IMR-90 (cell line): ENCODE measurements at regions not wholly inside any gene's neighbourhood (a gene's known extent, or its start where the extent isn't known, plus 50 kb on each side); places are given as distances from the start of the nearest gene placed in this dataset.

Experiments
- ATAC-seq: fragments of 200-7000 bp; cut with Tn5 transposase; 2 replicates; pipeline ENCODE4 v1.9.1; 2020; ENCODE audit warnings: low read depth, mild to moderate bottlenecking, moderate library complexity
- BruUV-seq: library from RNA; stranded (reverse); fragments of 400-500 nt; replicated peaks from 2 replicates; lab custom pipeline; 2021; lab: Mats Ljungman, UMichigan
- CTCF ChIA-PET: fragments of 300-600 bp; formaldehyde crosslinking; extraction: SDS; loops from one replicate; lab custom pipeline; 2021; ENCODE audit warnings: antibody characterized with exemption; lab: Yijun Ruan, JAX
- POLR2A ChIA-PET: fragments of 300-600 bp; sonication (Branson Sonifier 250); formaldehyde crosslinking; loops from one replicate; lab custom pipeline; 2022; ENCODE audit warnings: antibody characterized with exemption; ENCODE audit not compliant: unreplicated experiment; lab: Charles Lee
- DNase-seq: peaks from one replicate; pipeline ENCODE4 v3.0.0; 2013
- H2AFZ ChIP-seq: replicated peaks from 2 replicates; pipeline ENCODE3; 2013; ENCODE audit warnings: low read length, mild to moderate bottlenecking; ENCODE audit not compliant: poor library complexity
- H2AK5ac ChIP-seq: 2 replicates; pipeline ENCODE4 v1.6.1; 2013; ENCODE audit warnings: low read depth, low read length, inconsistent platforms
- H2AK9ac ChIP-seq: replicated peaks from 2 replicates; pipeline ENCODE3; 2013; ENCODE audit warnings: mild to moderate bottlenecking, low read depth, low read length, moderate library complexity; ENCODE audit not compliant: poor library complexity
- H2BK120ac ChIP-seq: 2 replicates; pipeline ENCODE4 v1.6.1; 2013; ENCODE audit warnings: low read depth, low read length, inconsistent platforms
- H2BK15ac ChIP-seq: 3 replicates; pipeline ENCODE4 v1.6.1; 2013; ENCODE audit warnings: low read depth, low read length, inconsistent platforms
- H2BK20ac ChIP-seq: 2 replicates; pipeline ENCODE4 v1.6.1; 2013; ENCODE audit warnings: low read depth, mild to moderate bottlenecking, inconsistent platforms, low read length, moderate library complexity
- H2BK5ac ChIP-seq: 2 replicates; pipeline ENCODE4 v1.6.1; 2013; ENCODE audit warnings: mild to moderate bottlenecking, low read depth, low read length, inconsistent platforms; ENCODE audit not compliant: poor library complexity, severe bottlenecking
- H3K14ac ChIP-seq: replicated peaks from 2 replicates; pipeline ENCODE4 v1.6.1; 2013; ENCODE audit warnings: low read depth, low read length, inconsistent platforms
- H3K18ac ChIP-seq: 2 replicates; pipeline ENCODE4 v1.6.1; 2013; ENCODE audit warnings: low read depth, low read length, control low read depth
- H3K23ac ChIP-seq: 2 replicates; pipeline ENCODE4 v1.6.1; 2013; ENCODE audit warnings: low read depth, low read length, inconsistent platforms
- H3K27ac ChIP-seq: 2 replicates; pipeline ENCODE4 v1.5.1; 2013; ENCODE audit warnings: mild to moderate bottlenecking, control low read depth, low read length; ENCODE audit not compliant: insufficient read depth
- H3K27me3 ChIP-seq: 2 replicates; pipeline ENCODE4 v1.6.1; 2013; ENCODE audit warnings: low read length; ENCODE audit not compliant: control insufficient read depth, insufficient read depth
- H3K36me3 ChIP-seq: 2 replicates; pipeline ENCODE4 v1.6.1; 2013; ENCODE audit warnings: low read length, mixed read lengths; ENCODE audit not compliant: control insufficient read depth, insufficient read depth
- H3K4ac ChIP-seq: 2 replicates; pipeline ENCODE4 v1.6.1; 2013; ENCODE audit warnings: low read depth, low read length, inconsistent platforms
- H3K4me1 ChIP-seq: 2 replicates; pipeline ENCODE4 v1.6.1; 2013; ENCODE audit warnings: low read length, mixed read lengths; ENCODE audit not compliant: control insufficient read depth, insufficient read depth
- H3K4me2 ChIP-seq: 2 replicates; pipeline ENCODE4 v1.6.1; 2013; ENCODE audit warnings: low read depth, mild to moderate bottlenecking, control low read depth, low read length, moderate library complexity
- H3K4me3 ChIP-seq: 2 replicates; pipeline ENCODE4 v1.5.1; 2013; ENCODE audit warnings: low read depth, mild to moderate bottlenecking, control low read depth, low read length, moderate library complexity; ENCODE audit not compliant: insufficient read depth
- H3K56ac ChIP-seq: 2 replicates; pipeline ENCODE4 v1.6.1; 2013; ENCODE audit warnings: low read length, inconsistent platforms; ENCODE audit not compliant: insufficient read depth; ENCODE audit errors: extremely low read depth
- H3K79me1 ChIP-seq, 2 experiments: 2 replicates each; pipeline ENCODE4 v1.6.1; 2013; ENCODE audit warnings: low read length in 2 of 2, inconsistent platforms in 1 of 2, low read depth in 1 of 2
- H3K9ac ChIP-seq: 2 replicates; pipeline ENCODE4 v1.6.1; 2013; ENCODE audit warnings: low read depth, low read length, control low read depth
- H3K9me1 ChIP-seq: 2 replicates; pipeline ENCODE4 v1.6.1; 2013; ENCODE audit warnings: low read length, inconsistent platforms; ENCODE audit not compliant: insufficient read depth
- H3K9me3 ChIP-seq: 2 replicates; pipeline ENCODE4 v1.6.1; 2013; ENCODE audit warnings: low read length; ENCODE audit not compliant: control insufficient read depth, insufficient read depth
- H4K20me1 ChIP-seq: 2 replicates; pipeline ENCODE4 v1.6.1; 2013; ENCODE audit warnings: low read length, inconsistent platforms; ENCODE audit not compliant: insufficient read depth
- H4K5ac ChIP-seq: 2 replicates; pipeline ENCODE4 v1.6.1; 2013; ENCODE audit warnings: mild to moderate bottlenecking, low read depth, low read length, control low read depth
- H4K8ac ChIP-seq, 2 experiments: 2 replicates each; pipeline ENCODE4 v1.6.1; 2013; ENCODE audit warnings: low read depth in 2 of 2, low read length in 2 of 2, control low read depth in 1 of 2, inconsistent platforms in 1 of 2
- H4K91ac ChIP-seq: 2 replicates; pipeline ENCODE4 v1.6.1; 2013; ENCODE audit warnings: low read depth, low read length, inconsistent platforms; ENCODE audit not compliant: insufficient read depth
- CEBPB ChIP-seq: IDR thresholded peaks from 2 replicates; pipeline ENCODE4 v1.6.1; 2012; ENCODE audit warnings: low read depth, low read length, improper control_type of control experiment
- CHD1 ChIP-seq: IDR thresholded peaks from 2 replicates; pipeline ENCODE4 v1.6.1; 2012; ENCODE audit warnings: low read depth, low read length, improper control_type of control experiment
- FOS ChIP-seq: fragments of 150-350 bp; IDR thresholded peaks from 2 replicates; pipeline ENCODE4 v1.6.1; 2016; ENCODE audit warnings: low read depth, low read length
- MAFK ChIP-seq: IDR thresholded peaks from 2 replicates; pipeline ENCODE4 v1.6.1; 2012; ENCODE audit warnings: low read depth, low read length, improper control_type of control experiment
- MAZ ChIP-seq: IDR thresholded peaks from 2 replicates; pipeline ENCODE4 v1.6.1; 2012; ENCODE audit warnings: low read depth, mild to moderate bottlenecking, low read length, improper control_type of control experiment, moderate library complexity, borderline replicate concordance
- MXI1 ChIP-seq: IDR thresholded peaks from 2 replicates; pipeline ENCODE4 v1.6.1; 2012; ENCODE audit warnings: low read depth, mild to moderate bottlenecking, low read length, moderate library complexity, borderline replicate concordance
- NFE2L2 ChIP-seq: fragments of 150-350 bp; IDR thresholded peaks from 2 replicates; pipeline ENCODE4 v1.6.1; 2016; ENCODE audit warnings: low read depth, mild to moderate bottlenecking, low read length
- POLR2A ChIP-seq: IDR thresholded peaks from 2 replicates; pipeline ENCODE4 v1.6.1; 2012; ENCODE audit warnings: mild to moderate bottlenecking, low read depth, low read length
- RAD21 ChIP-seq: IDR thresholded peaks from 2 replicates; pipeline ENCODE4 v1.6.1; 2012; ENCODE audit warnings: low read length, improper control_type of control experiment
- RCOR1 ChIP-seq: IDR thresholded peaks from 2 replicates; pipeline ENCODE4 v1.6.1; 2012; ENCODE audit warnings: mild to moderate bottlenecking, low read length, improper control_type of control experiment; ENCODE audit not compliant: insufficient replicate concordance
- RFX5 ChIP-seq: IDR thresholded peaks from 2 replicates; pipeline ENCODE4 v1.8.0; 2012; ENCODE audit warnings: low read depth, mild to moderate bottlenecking, low read length, moderate library complexity
- WGBS, 2 experiments: methylation state at CpG; one replicate each; pipeline versions ENCODE4 v1.1.5 to v1.1.7; 2013; ENCODE audit warnings: missing lambda C conversion rate in 2 of 2; ENCODE audit not compliant: insufficient read length in 1 of 2; ENCODE audit errors: extremely low coverage in 2 of 2; 5-methylcytosine and 5-hydroxymethylcytosine counted together
- dilution Hi-C: fragments of 300-500 bp; cut with HindIII; formaldehyde crosslinking; loops from one replicate; pipeline ENCODE4 v1.14.3; 2018; ENCODE audit warnings: low sequenced_read_pairs; ENCODE audit not compliant: unreplicated experiment
- in situ Hi-C: fragments of 300-500 bp; cut with MboI; formaldehyde crosslinking; loops from 3 replicates; pipeline ENCODE4 v1.14.3; 2019; ENCODE audit warnings: low sequenced_read_pairs, inconsistent platforms, mixed read lengths
- intact Hi-C: fragments of 100-400 bp; cut with micrococcal nuclease; formaldehyde crosslinking; loops from 2 replicates; pipeline ENCODE4 v1.10.0; 2022
- TF ChIP-seq, protein P1 (sequence below): fragments of 150-350 bp; IDR thresholded peaks from 2 replicates; pipeline ENCODE4 v1.6.1; 2017; ENCODE audit warnings: mild to moderate bottlenecking, antibody characterized with exemption, low read length, low read depth
- TF ChIP-seq, protein P2 (sequence below): conservative IDR thresholded peaks from 2 replicates; pipeline ENCODE4 v1.5.1; 2012; ENCODE audit warnings: mild to moderate bottlenecking, low read depth, low read length, improper control_type of control experiment
- TF ChIP-seq, protein P3 (sequence below): fragments of 150-350 bp; IDR thresholded peaks from 2 replicates; pipeline ENCODE4 v1.6.1; 2016; ENCODE audit warnings: low read depth, mild to moderate bottlenecking, low read length, moderate library complexity, borderline replicate concordance

DNA sequence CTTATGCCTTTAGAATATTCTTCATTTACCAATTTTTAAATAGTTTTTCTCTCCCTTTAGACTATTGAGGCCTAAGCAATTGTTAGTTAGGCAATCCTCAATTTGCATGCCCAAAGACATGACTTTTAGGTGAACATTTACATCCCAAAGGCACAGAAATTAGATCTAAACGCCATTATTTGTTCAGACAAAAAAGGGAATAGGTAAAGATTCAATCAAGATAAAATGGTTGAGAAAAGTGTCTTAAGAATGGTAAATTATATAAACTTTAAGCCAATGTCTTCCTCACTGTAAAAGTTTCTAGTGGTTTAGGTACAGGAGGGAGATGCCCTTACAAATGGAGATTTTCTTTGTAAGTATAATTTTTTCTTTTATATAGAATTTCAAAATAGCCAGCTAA is 50.2 kb upstream of the MME start:
- ATAC-seq = no peak
- Histone ChIP-seq H4K91ac (no peak overlapping the region), H3K9ac (no peak overlapping the region), H4K20me1 (no peaks in the 10 kb centered on the region), H2AK9ac (no peak overlapping the region), H3K36me3 (no peaks in the 10 kb centered on the region), H2BK15ac (no peak overlapping the region), H3K9me1 (no peaks in the 10 kb centered on the region), H2AK5ac (no peak overlapping the region), H4K8ac (no peak overlapping the region), H3K27ac (no peak overlapping the region), H3K4me1 (0 out of 2 replicates have a peak, but pooled peaks cover 2% of the 10 kb centered on the region), H2BK20ac (no peak overlapping the region), H3K18ac (no peak overlapping the region), H3K4me2 (no peak overlapping the region), H3K79me1 (no peaks in the 10 kb centered on the region), H3K4ac (no peak overlapping the region), H3K4me3 (no peak overlapping the region), H2BK120ac (no peak overlapping the region), H2AFZ (no peak overlapping the region), H3K23ac (no peak overlapping the region), H4K5ac (no peak overlapping the region), H3K56ac (no peak overlapping the region), H3K9me3 (no peaks in the 10 kb centered on the region), H2BK5ac (no peak overlapping the region), H3K27me3 (no peaks in the 10 kb centered on the region), H3K14ac (no peak overlapping the region)
- in situ Hi-C loops = no loop called here
- DNase-seq = no peak
- dilution Hi-C loops = no loop called here
- POLR2A ChIA-PET = interaction anchor here (0.5 kb wide), 1 partner anchor 7 kb away, joined by 5 read pairs; no protein-coding TSS in a partner anchor
- TF ChIP-seq MAFK (no peak), POLR2A (no peak), FOS (no peak), RFX5 (no peak), RCOR1 (no peak), RAD21 (no peak), NFE2L2 (no peak), CEBPB (no peak), MAZ (no peak), CHD1 (no peak), MXI1 (no peak)
- TF ChIP-seq, protein P1, sequence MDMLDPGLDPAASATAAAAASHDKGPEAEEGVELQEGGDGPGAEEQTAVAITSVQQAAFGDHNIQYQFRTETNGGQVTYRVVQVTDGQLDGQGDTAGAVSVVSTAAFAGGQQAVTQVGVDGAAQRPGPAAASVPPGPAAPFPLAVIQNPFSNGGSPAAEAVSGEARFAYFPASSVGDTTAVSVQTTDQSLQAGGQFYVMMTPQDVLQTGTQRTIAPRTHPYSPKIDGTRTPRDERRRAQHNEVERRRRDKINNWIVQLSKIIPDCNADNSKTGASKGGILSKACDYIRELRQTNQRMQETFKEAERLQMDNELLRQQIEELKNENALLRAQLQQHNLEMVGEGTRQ = no peak
- TF ChIP-seq, protein P2, sequence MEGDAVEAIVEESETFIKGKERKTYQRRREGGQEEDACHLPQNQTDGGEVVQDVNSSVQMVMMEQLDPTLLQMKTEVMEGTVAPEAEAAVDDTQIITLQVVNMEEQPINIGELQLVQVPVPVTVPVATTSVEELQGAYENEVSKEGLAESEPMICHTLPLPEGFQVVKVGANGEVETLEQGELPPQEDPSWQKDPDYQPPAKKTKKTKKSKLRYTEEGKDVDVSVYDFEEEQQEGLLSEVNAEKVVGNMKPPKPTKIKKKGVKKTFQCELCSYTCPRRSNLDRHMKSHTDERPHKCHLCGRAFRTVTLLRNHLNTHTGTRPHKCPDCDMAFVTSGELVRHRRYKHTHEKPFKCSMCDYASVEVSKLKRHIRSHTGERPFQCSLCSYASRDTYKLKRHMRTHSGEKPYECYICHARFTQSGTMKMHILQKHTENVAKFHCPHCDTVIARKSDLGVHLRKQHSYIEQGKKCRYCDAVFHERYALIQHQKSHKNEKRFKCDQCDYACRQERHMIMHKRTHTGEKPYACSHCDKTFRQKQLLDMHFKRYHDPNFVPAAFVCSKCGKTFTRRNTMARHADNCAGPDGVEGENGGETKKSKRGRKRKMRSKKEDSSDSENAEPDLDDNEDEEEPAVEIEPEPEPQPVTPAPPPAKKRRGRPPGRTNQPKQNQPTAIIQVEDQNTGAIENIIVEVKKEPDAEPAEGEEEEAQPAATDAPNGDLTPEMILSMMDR = no peak
- TF ChIP-seq, protein P3, sequence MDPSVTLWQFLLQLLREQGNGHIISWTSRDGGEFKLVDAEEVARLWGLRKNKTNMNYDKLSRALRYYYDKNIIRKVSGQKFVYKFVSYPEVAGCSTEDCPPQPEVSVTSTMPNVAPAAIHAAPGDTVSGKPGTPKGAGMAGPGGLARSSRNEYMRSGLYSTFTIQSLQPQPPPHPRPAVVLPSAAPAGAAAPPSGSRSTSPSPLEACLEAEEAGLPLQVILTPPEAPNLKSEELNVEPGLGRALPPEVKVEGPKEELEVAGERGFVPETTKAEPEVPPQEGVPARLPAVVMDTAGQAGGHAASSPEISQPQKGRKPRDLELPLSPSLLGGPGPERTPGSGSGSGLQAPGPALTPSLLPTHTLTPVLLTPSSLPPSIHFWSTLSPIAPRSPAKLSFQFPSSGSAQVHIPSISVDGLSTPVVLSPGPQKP = no peak
- CTCF ChIA-PET = interaction anchor here (1.5 kb wide), 1 partner anchor 15 kb away, joined by 3 read pairs; no protein-coding TSS in a partner anchor
- intact Hi-C loops = no loop called here
- no TSS peak for BruUV-seq
- no CpG with 5 or more reads among the region's 1 CpG for WGBS, 2 experiments
